Osteocyte (in vitro differentiated cells): ENCODE measurements at regions not wholly inside any gene's neighbourhood (a gene's known extent, or its start where the extent isn't known, plus 50 kb on each side); places are given as distances from the start of the nearest gene placed in this dataset.

Experiments
- DNase-seq: peaks from one replicate; pipeline ENCODE4 v3.0.0; 2021; ENCODE audit warnings: mixed read lengths; ENCODE audit not compliant: unreplicated experiment; ENCODE audit errors: extremely low spot score
- H3K27ac Mint-ChIP-seq: one replicate; pipeline ENCODE4 v1.8.0; 2021; ENCODE audit warnings: mild to moderate bottlenecking, mixed read lengths; ENCODE audit not compliant: unreplicated experiment
- H3K27me3 Mint-ChIP-seq: one replicate; pipeline ENCODE4 v1.8.0; 2021; ENCODE audit warnings: mixed read lengths; ENCODE audit not compliant: unreplicated experiment
- H3K36me3 Mint-ChIP-seq: one replicate; pipeline ENCODE4 v1.8.0; 2021; ENCODE audit warnings: mixed read lengths; ENCODE audit not compliant: unreplicated experiment
- H3K4me1 Mint-ChIP-seq: one replicate; pipeline ENCODE4 v1.8.0; 2021; ENCODE audit warnings: mixed read lengths; ENCODE audit not compliant: unreplicated experiment
- H3K4me3 Mint-ChIP-seq: one replicate; pipeline ENCODE4 v1.8.0; 2021; ENCODE audit warnings: mild to moderate bottlenecking, moderate library complexity, mixed read lengths; ENCODE audit not compliant: unreplicated experiment
- H3K9me3 Mint-ChIP-seq: one replicate; pipeline ENCODE4 v1.8.0; 2021; ENCODE audit warnings: mixed read lengths; ENCODE audit not compliant: unreplicated experiment
- TF ChIP-seq, protein P1 (sequence below): fragments of 200-600 bp; sonication (generic); IDR thresholded peaks from 2 replicates; pipeline ENCODE4 v1.5.0; 2021; ENCODE audit warnings: antibody characterized with exemption, mild to moderate bottlenecking, moderate library complexity

GRCh38 chr9:135332516-135332915 is 147.1 kb upstream of the PPP1R26 start:
- DNase-seq, result peak; percentile 54
- TF ChIP-seq, protein P1, sequence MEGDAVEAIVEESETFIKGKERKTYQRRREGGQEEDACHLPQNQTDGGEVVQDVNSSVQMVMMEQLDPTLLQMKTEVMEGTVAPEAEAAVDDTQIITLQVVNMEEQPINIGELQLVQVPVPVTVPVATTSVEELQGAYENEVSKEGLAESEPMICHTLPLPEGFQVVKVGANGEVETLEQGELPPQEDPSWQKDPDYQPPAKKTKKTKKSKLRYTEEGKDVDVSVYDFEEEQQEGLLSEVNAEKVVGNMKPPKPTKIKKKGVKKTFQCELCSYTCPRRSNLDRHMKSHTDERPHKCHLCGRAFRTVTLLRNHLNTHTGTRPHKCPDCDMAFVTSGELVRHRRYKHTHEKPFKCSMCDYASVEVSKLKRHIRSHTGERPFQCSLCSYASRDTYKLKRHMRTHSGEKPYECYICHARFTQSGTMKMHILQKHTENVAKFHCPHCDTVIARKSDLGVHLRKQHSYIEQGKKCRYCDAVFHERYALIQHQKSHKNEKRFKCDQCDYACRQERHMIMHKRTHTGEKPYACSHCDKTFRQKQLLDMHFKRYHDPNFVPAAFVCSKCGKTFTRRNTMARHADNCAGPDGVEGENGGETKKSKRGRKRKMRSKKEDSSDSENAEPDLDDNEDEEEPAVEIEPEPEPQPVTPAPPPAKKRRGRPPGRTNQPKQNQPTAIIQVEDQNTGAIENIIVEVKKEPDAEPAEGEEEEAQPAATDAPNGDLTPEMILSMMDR, result no peak
- H3K27me3 Mint-ChIP-seq, result no peaks in the 10 kb centered on the region
- H3K4me3 Mint-ChIP-seq, result no peak overlapping the region
- H3K36me3 Mint-ChIP-seq, result no peaks in the 10 kb centered on the region
- peaks cover 7% of the 10 kb centered on the region for H3K9me3 Mint-ChIP-seq
- H3K27ac Mint-ChIP-seq, result no peak overlapping the region
- no peaks in the 10 kb centered on the region for H3K4me1 Mint-ChIP-seq

DNA sequence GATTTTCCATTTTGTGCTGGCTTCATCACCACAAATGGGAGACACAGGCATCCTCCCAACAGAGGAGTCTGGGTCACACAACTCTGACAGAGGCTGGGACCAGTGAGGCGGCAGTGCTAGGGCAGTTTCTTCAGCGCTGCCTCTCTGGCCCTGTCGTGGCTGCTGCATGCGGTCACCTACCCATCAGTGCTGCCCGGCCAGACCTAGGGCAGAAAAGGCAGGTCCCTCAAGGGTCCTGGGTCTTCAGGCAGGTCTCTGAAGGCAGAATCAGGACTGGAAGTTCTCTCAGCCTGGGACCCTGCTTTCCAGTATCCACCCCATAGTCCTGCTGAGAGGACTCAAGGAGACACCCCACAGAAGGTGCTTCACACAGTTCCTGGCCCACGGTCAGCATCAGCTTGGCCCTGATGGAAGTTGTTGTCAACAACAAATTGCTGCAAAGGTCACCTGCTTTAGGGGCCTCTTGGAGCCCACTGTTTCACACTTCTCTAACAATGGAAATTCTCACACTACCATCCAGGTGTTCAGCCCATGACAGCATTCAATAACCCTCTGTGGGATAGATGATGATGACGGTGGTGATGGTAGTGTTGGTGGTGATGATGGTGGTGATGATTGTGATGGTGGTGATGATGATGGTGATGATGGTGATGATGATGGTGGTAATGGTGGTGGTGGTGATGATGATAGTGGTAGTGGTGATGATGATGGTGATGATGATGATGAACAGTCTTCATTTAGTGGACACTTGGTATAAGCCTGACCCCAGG is 146.4 kb upstream of the PPP1R26 start:
- TF ChIP-seq, protein P1, result no peak
- Mint-ChIP-seq H3K36me3 (no peaks in the 10 kb centered on the region), H3K9me3 (peaks cover 4% of the 10 kb centered on the region), H3K27ac (no peak overlapping the region), H3K4me1 (no peaks in the 10 kb centered on the region), H3K27me3 (no peaks in the 10 kb centered on the region), H3K4me3 (no peak overlapping the region)
- DNase-seq, result peak; percentile 57

- Mint-ChIP-seq H3K4me3 (no peak overlapping the region), H3K27me3 (peaks cover 1% of the 10 kb centered on the region), H3K4me1 (peaks cover under 1% of the 10 kb centered on the region), H3K9me3 (peaks cover 4% of the 10 kb centered on the region), H3K36me3 (no peaks in the 10 kb centered on the region), H3K27ac (no peak overlapping the region)
- DNase-seq, result no peak
- TF ChIP-seq, protein P1, result no peak
These were observed 144.6 kb upstream of the PPP1R26 start for GRCh38 chr9:135334953-135335460.

DNA sequence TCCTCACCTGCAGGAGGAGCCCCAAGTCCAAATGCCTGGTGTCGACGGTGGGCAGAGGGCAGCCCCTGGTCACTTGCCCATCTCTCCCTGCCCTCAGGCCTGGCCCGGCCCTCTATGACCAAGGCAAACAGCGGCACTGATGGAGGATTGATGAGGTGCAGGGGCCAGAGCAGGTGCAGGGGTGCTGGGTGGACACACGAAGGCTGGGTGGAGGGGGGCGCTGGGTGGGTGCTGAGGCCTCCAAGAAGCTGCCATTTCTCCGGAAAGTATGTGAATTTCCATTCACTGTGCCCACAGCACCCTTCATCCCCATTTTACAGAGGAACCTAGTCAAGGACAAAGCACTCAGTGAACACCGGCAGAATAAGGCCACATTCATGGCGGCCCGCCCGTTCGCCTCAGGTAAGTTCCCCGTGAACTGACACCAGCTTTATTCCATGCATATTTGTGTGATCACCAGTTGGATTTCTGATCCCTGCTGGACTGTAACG is 143.8 kb upstream of the PPP1R26 start:
- peaks cover 4% of the 10 kb centered on the region for H3K9me3 Mint-ChIP-seq
- peaks cover 3% of the 10 kb centered on the region for H3K27me3 Mint-ChIP-seq
- peak; percentile 78 for DNase-seq
- H3K4me3 Mint-ChIP-seq, result no peak overlapping the region
- no peak overlapping the region for H3K27ac Mint-ChIP-seq
- H3K4me1 Mint-ChIP-seq, result peaks cover 4% of the 10 kb centered on the region
- H3K36me3 Mint-ChIP-seq, result no peaks in the 10 kb centered on the region
- TF ChIP-seq, protein P1, result no peak

GRCh38 chr9:135336722-135337527 is 142.7 kb upstream of the PPP1R26 start:
- Mint-ChIP-seq H3K36me3 (no peaks in the 10 kb centered on the region), H3K4me3 (no peak overlapping the region), H3K9me3 (peaks cover 4% of the 10 kb centered on the region), H3K4me1 (peaks cover 4% of the 10 kb centered on the region), H3K27me3 (peaks cover 3% of the 10 kb centered on the region), H3K27ac (no peak overlapping the region)
- peak; percentile 75 for DNase-seq
- TF ChIP-seq, protein P1, result no peak
